OCI-LY7 (cell line): ENCODE measurements at regions not wholly inside any gene's neighbourhood (a gene's known extent, or its start where the extent isn't known, plus 50 kb on each side); places are given as distances from the start of the nearest gene placed in this dataset.

Experiments used
- BruUV-seq: library from RNA; stranded (reverse); fragments of 400-500 nt; replicated peaks from 2 replicates; lab custom pipeline; 2021; lab: Mats Ljungman, UMichigan
- CTCF ChIA-PET: fragments of 300-600 bp; sonication (Branson Sonifier 250); formaldehyde crosslinking; loops from one replicate; lab custom pipeline; 2022; ENCODE audit warnings: antibody characterized with exemption; ENCODE audit not compliant: unreplicated experiment; lab: Charles Lee
- POLR2A ChIA-PET: fragments of 300-600 bp; sonication (Branson Sonifier 250); formaldehyde crosslinking; loops from one replicate; lab custom pipeline; 2022; ENCODE audit warnings: antibody characterized with exemption; lab: Charles Lee
- DNase-seq: peaks from one replicate; pipeline ENCODE4 v3.0.0-alpha.2; 2015; ENCODE audit warnings: low spot score
- H2AFZ ChIP-seq: fragments of 200-600 bp; sonication (generic), shearing (Covaris generic); 2 replicates; pipeline ENCODE4 v1.6.1; 2014; ENCODE audit warnings: mild to moderate bottlenecking, antibody characterized with exemption, low read length, moderate library complexity
- H3K27ac ChIP-seq: fragments of 200-600 bp; sonication (generic); 2 replicates; pipeline ENCODE4 v1.5.1; 2014; ENCODE audit warnings: mixed run types, low read depth, mild to moderate bottlenecking, moderate library complexity, low read length, inconsistent platforms; ENCODE audit not compliant: poor library complexity, severe bottlenecking
- H3K36me3 ChIP-seq: fragments of 200-600 bp; sonication (generic); 2 replicates; pipeline ENCODE4 v1.6.1; 2014; ENCODE audit warnings: mild to moderate bottlenecking, antibody characterized with exemption, low read length, moderate library complexity, mixed read lengths; ENCODE audit not compliant: insufficient read depth
- H3K4me1 ChIP-seq: fragments of 200-600 bp; sonication (generic); 2 replicates; pipeline ENCODE4 v1.5.1; 2014; ENCODE audit warnings: mild to moderate bottlenecking, low read length; ENCODE audit not compliant: insufficient read depth, poor library complexity, severe bottlenecking
- H3K4me2 ChIP-seq: fragments of 200-600 bp; sonication (generic); 2 replicates; pipeline ENCODE4 v1.6.1; 2014; ENCODE audit warnings: mild to moderate bottlenecking, low read length
- H3K4me3 ChIP-seq: fragments of 200-600 bp; sonication (generic); 2 replicates; pipeline ENCODE4 v1.5.1; 2014; ENCODE audit warnings: mild to moderate bottlenecking, low read depth, low read length; ENCODE audit not compliant: poor library complexity, severe bottlenecking
- H3K79me2 ChIP-seq: fragments of 200-600 bp; sonication (generic); 2 replicates; pipeline ENCODE4 v1.6.1; 2016; ENCODE audit warnings: low read depth, mild to moderate bottlenecking, low read length, moderate library complexity, mixed read lengths; ENCODE audit not compliant: insufficient read depth
- H3K9me2 ChIP-seq: fragments of 200-600 bp; sonication (generic); 2 replicates; pipeline ENCODE4 v1.6.1; 2016; ENCODE audit warnings: mild to moderate bottlenecking, low read length, mixed read lengths; ENCODE audit not compliant: insufficient read depth
- H3K9me3 ChIP-seq: fragments of 200-600 bp; sonication (generic); 2 replicates; pipeline ENCODE4 v1.6.1; 2014; ENCODE audit warnings: mild to moderate bottlenecking, mixed run types, low read length, mixed read lengths
- H4K20me1 ChIP-seq: fragments of 200-600 bp; sonication (generic); 2 replicates; pipeline ENCODE4 v1.6.1; 2014; ENCODE audit warnings: mild to moderate bottlenecking, antibody characterized with exemption, low read length, moderate library complexity, mixed read lengths; ENCODE audit not compliant: insufficient read depth
- EZH2phosphoT487 ChIP-seq: fragments of 200-600 bp; sonication (generic); IDR thresholded peaks from 2 replicates; pipeline ENCODE4 v1.6.1; 2018; ENCODE audit warnings: low read depth, borderline replicate concordance, mild to moderate bottlenecking, mixed run types, antibody characterized with exemption, low read length, moderate library complexity, mixed read lengths
- intact Hi-C: fragments of 100-400 bp; cut with micrococcal nuclease; formaldehyde crosslinking; loops from one replicate; pipeline ENCODE4 v1.10.0; 2022; ENCODE audit not compliant: unreplicated experiment
- TF ChIP-seq, protein P1 (sequence below): fragments of 200-600 bp; sonication (generic); conservative IDR thresholded peaks from 2 replicates; pipeline ENCODE4 v1.5.1; 2014; ENCODE audit warnings: mild to moderate bottlenecking, antibody characterized with exemption, low read length, moderate library complexity, mixed read lengths

DNA sequence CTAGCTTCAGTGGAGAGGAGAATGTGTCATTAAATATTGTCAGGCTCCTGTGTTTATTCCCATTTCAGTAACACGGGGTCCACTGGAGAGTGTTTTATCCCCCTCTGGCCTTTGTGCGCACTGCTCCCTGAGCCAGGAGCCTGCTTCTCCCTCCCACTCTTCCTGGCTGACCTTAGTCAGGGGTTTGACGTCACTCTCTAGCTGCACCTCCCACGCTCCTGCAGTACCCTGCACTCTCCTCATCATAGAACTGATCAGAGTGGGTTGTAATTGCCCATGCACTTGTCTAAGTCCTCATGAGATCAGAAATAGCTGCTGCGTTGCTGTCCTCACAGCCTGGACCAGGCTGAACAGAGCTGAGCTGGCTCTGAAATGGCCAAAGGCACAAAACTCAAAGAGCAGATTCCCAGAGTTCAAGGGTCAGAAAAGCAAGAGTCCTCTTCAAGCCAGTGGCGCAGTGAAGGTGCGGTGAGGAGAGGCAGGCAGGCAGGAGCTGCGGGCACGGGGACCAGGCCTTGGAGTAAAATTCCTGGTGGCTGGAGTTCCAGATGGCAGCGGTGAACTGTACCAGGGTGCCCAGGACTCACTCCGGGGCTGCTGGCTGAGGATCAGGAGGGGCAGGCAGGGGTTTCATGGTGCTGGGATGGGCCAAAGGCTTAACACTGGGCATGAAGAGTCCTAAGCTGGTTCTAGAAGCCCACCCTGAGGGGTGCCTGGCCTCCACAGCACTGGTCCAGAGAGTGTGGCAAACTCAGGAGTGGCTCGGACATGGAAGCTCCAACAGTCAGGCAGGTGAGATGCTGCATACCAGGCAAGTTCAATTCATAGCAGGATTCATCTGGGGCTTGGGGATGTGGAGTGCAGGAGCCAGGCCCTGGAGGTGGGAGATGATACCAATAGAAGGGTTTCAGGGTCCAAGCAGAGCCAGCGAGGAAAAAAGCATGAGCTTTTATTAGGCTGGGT is 170.9 kb downstream of the SCP2D1 start:
- Histone ChIP-seq H3K9me2 (no peaks in the 10 kb centered on the region), H3K36me3 (no peaks in the 10 kb centered on the region), H3K4me2 (no peak overlapping the region), H2AFZ (no peak overlapping the region), H4K20me1 (no peaks in the 10 kb centered on the region), H3K27ac (no peak overlapping the region), H3K79me2 (no peaks in the 10 kb centered on the region), H3K9me3 (no peaks in the 10 kb centered on the region), H3K4me3 (no peak overlapping the region), H3K4me1 (no peaks in the 10 kb centered on the region)
- no TSS peak for BruUV-seq
- CTCF ChIA-PET, result no interaction called here
- intact Hi-C loops, result no loop called here
- DNase-seq, result no peak
- POLR2A ChIA-PET, result interaction anchor here (0.6 kb wide), 2 partner anchors 28 to 96 kb away, joined by 4 to 5 read pairs; no protein-coding TSS in a partner anchor
- TF ChIP-seq, protein P1, sequence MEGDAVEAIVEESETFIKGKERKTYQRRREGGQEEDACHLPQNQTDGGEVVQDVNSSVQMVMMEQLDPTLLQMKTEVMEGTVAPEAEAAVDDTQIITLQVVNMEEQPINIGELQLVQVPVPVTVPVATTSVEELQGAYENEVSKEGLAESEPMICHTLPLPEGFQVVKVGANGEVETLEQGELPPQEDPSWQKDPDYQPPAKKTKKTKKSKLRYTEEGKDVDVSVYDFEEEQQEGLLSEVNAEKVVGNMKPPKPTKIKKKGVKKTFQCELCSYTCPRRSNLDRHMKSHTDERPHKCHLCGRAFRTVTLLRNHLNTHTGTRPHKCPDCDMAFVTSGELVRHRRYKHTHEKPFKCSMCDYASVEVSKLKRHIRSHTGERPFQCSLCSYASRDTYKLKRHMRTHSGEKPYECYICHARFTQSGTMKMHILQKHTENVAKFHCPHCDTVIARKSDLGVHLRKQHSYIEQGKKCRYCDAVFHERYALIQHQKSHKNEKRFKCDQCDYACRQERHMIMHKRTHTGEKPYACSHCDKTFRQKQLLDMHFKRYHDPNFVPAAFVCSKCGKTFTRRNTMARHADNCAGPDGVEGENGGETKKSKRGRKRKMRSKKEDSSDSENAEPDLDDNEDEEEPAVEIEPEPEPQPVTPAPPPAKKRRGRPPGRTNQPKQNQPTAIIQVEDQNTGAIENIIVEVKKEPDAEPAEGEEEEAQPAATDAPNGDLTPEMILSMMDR, result no peak
- no peak for TF ChIP-seq EZH2phosphoT487

GRCh38 chr20:18985551-18985950 is 172.0 kb downstream of the SCP2D1 start:
- Histone ChIP-seq H3K36me3 (no peaks in the 10 kb centered on the region), H3K9me3 (no peaks in the 10 kb centered on the region), H3K9me2 (no peaks in the 10 kb centered on the region), H3K4me3 (no peak overlapping the region), H3K79me2 (no peaks in the 10 kb centered on the region), H4K20me1 (no peaks in the 10 kb centered on the region), H3K4me2 (no peak overlapping the region), H2AFZ (no peak overlapping the region), H3K27ac (no peak overlapping the region), H3K4me1 (no peaks in the 10 kb centered on the region)
- DNase-seq, result no peak
- intact Hi-C loops, result no loop called here
- BruUV-seq, result no TSS peak
- CTCF ChIA-PET, result no interaction called here
- TF ChIP-seq, protein P1, result no peak
- no peak for TF ChIP-seq EZH2phosphoT487
- POLR2A ChIA-PET, result no interaction called here
